Neural cell (in vitro differentiated cells): ENCODE measurements at regions not wholly inside any gene's neighbourhood (a gene's known extent, or its start where the extent isn't known, plus 50 kb on each side); places are given as distances from the start of the nearest gene placed in this dataset.

Source experiments
- H2AFZ ChIP-seq: fragments of 200-600, 300-800 bp; sonication (generic), shearing (Covaris generic); 2 replicates; pipeline ENCODE4 v1.6.0; 2014; ENCODE audit warnings: low read depth, mild to moderate bottlenecking, antibody characterized with exemption, low read length, moderate library complexity
- H3F3A ChIP-seq: fragments of 200-600 bp; shearing (Covaris generic); 2 replicates; pipeline ENCODE4 v1.6.1; 2016; ENCODE audit warnings: mild to moderate bottlenecking, moderate library complexity, mixed read lengths, antibody characterized with exemption, low read length; ENCODE audit not compliant: insufficient read depth, poor library complexity, severe bottlenecking
- H3K27ac ChIP-seq: fragments of 200-600, 300-800 bp; sonication (generic), shearing (Covaris generic); 2 replicates; pipeline ENCODE4 v1.5.1; 2014; ENCODE audit warnings: mild to moderate bottlenecking, low read length, moderate library complexity
- H3K27me3 ChIP-seq: fragments of 300-800, 200-600 bp; sonication (generic), shearing (Covaris generic); 2 replicates; pipeline ENCODE4 v1.6.0; 2014; ENCODE audit warnings: mild to moderate bottlenecking, low read depth, low read length, moderate library complexity; ENCODE audit not compliant: insufficient read depth
- H3K36me3 ChIP-seq: fragments of 300-800, 200-600 bp; sonication (generic), shearing (Covaris generic); 2 replicates; pipeline ENCODE4 v1.5.1; 2014; ENCODE audit warnings: mild to moderate bottlenecking, antibody characterized with exemption, low read length, moderate library complexity; ENCODE audit not compliant: insufficient read depth
- H3K4me2 ChIP-seq: fragments of 300-800, 200-600 bp; sonication (generic), shearing (Covaris generic); 2 replicates; pipeline ENCODE4 v1.6.0; 2014; ENCODE audit warnings: mild to moderate bottlenecking, low read length
- H3K4me3 ChIP-seq: fragments of 300-800, 200-600 bp; sonication (generic), shearing (Covaris generic); 2 replicates; pipeline ENCODE4 v1.5.1; 2014; ENCODE audit warnings: mild to moderate bottlenecking, low read length, moderate library complexity
- H3K79me2 ChIP-seq: fragments of 200-600 bp; shearing (Covaris generic); replicated peaks from 2 replicates; pipeline ENCODE4 v1.6.0; 2014; ENCODE audit warnings: mild to moderate bottlenecking, low read length, moderate library complexity; ENCODE audit not compliant: insufficient read depth
- H3K9ac ChIP-seq: fragments of 300-800, 200-600 bp; sonication (generic), shearing (Covaris generic); 2 replicates; pipeline ENCODE4 v1.6.1; 2016; ENCODE audit warnings: mild to moderate bottlenecking, low read length, mixed read lengths
- H3K9me2 ChIP-seq: fragments of 200-600 bp; shearing (Covaris generic); 2 replicates; pipeline ENCODE4 v1.6.1; 2016; ENCODE audit warnings: mild to moderate bottlenecking, low read length, mixed read lengths; ENCODE audit not compliant: insufficient read depth
- H3K9me3 ChIP-seq: fragments of 200-600, 300-800 bp; sonication (generic), shearing (Covaris generic); 2 replicates; pipeline ENCODE4 v1.6.1; 2016; ENCODE audit warnings: mild to moderate bottlenecking, mixed run types, low read length, moderate library complexity, mixed read lengths
- H4K20me1 ChIP-seq: fragments of 200-600 bp; shearing (Covaris generic); 2 replicates; pipeline ENCODE4 v1.6.1; 2016; ENCODE audit warnings: mild to moderate bottlenecking, mixed run types; ENCODE audit not compliant: insufficient read depth
- EP300 ChIP-seq: fragments of 450-650 bp; conservative IDR thresholded peaks from 2 replicates; pipeline ENCODE4 v1.6.1; 2014; ENCODE audit warnings: antibody characterized with exemption, mild to moderate bottlenecking, moderate library complexity; ENCODE audit not compliant: poor library complexity, severe bottlenecking
- EZH2 ChIP-seq: fragments of 200-600, 300-800 bp; shearing (Covaris generic), sonication (generic); IDR thresholded peaks from 2 replicates; pipeline ENCODE4 v1.6.1; 2014; ENCODE audit warnings: antibody characterized with exemption, low read length, borderline replicate concordance, mild to moderate bottlenecking; ENCODE audit not compliant: insufficient read depth, poor library complexity, severe bottlenecking
- MXI1 ChIP-seq: fragments of 450-650 bp; conservative IDR thresholded peaks from 2 replicates; pipeline ENCODE4 v1.6.1; 2014; ENCODE audit warnings: antibody characterized with exemption, mild to moderate bottlenecking; ENCODE audit not compliant: poor library complexity, severe bottlenecking
- POLR2AphosphoS5 ChIP-seq: IDR thresholded peaks from 2 replicates; pipeline ENCODE4 v1.6.1; 2012
- RAD21 ChIP-seq: fragments of 450-650 bp; conservative IDR thresholded peaks from 2 replicates; pipeline ENCODE4 v1.6.1; 2014; ENCODE audit warnings: antibody characterized with exemption, mild to moderate bottlenecking, moderate library complexity
- SMC3 ChIP-seq: fragments of 450-650 bp; conservative IDR thresholded peaks from 2 replicates; pipeline ENCODE4 v1.6.1; 2014; ENCODE audit warnings: antibody characterized with exemption, mild to moderate bottlenecking, moderate library complexity; ENCODE audit not compliant: poor library complexity
- TAF1 ChIP-seq: IDR thresholded peaks from 2 replicates; pipeline ENCODE4 v1.6.1; 2012; ENCODE audit warnings: low read depth
- TF ChIP-seq, protein P1 (sequence below): fragments of 450-650 bp; IDR thresholded peaks from 2 replicates; pipeline ENCODE4 v1.5.1; 2014; ENCODE audit warnings: antibody characterized with exemption, mild to moderate bottlenecking, moderate library complexity; ENCODE audit not compliant: poor library complexity, severe bottlenecking
- TF ChIP-seq, protein P2 (sequence below): IDR thresholded peaks from 2 replicates; pipeline ENCODE4 v1.6.1; 2012; ENCODE audit warnings: borderline replicate concordance

DNA sequence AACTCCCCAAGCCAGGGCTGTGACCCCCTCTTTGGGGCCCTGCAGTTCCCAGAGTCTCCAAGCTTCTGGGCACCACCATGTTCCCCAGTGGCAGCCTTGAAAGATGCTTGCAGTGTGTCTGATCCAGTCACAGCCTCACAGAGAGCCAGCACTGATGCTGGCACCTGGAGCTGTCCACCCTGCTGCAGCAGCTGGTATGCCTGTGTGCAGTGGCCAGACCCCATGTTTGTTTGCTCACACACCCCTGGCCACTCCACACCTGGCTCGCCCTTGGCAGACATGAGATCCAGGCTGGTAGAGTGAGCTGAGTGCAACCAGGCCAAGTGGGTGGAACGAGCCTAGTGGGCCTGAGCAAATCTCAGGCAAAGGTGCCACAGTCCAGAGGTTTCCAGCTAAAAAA lies 106.0 kb downstream of the C9orf50 start:
- TF ChIP-seq RAD21 (no peak), MXI1 (no peak), POLR2AphosphoS5 (no peak), SMC3 (no peak), EZH2 (no peak), TAF1 (no peak)
- TF ChIP-seq, protein P1, sequence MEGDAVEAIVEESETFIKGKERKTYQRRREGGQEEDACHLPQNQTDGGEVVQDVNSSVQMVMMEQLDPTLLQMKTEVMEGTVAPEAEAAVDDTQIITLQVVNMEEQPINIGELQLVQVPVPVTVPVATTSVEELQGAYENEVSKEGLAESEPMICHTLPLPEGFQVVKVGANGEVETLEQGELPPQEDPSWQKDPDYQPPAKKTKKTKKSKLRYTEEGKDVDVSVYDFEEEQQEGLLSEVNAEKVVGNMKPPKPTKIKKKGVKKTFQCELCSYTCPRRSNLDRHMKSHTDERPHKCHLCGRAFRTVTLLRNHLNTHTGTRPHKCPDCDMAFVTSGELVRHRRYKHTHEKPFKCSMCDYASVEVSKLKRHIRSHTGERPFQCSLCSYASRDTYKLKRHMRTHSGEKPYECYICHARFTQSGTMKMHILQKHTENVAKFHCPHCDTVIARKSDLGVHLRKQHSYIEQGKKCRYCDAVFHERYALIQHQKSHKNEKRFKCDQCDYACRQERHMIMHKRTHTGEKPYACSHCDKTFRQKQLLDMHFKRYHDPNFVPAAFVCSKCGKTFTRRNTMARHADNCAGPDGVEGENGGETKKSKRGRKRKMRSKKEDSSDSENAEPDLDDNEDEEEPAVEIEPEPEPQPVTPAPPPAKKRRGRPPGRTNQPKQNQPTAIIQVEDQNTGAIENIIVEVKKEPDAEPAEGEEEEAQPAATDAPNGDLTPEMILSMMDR: no peak
- TF ChIP-seq, protein P2, sequence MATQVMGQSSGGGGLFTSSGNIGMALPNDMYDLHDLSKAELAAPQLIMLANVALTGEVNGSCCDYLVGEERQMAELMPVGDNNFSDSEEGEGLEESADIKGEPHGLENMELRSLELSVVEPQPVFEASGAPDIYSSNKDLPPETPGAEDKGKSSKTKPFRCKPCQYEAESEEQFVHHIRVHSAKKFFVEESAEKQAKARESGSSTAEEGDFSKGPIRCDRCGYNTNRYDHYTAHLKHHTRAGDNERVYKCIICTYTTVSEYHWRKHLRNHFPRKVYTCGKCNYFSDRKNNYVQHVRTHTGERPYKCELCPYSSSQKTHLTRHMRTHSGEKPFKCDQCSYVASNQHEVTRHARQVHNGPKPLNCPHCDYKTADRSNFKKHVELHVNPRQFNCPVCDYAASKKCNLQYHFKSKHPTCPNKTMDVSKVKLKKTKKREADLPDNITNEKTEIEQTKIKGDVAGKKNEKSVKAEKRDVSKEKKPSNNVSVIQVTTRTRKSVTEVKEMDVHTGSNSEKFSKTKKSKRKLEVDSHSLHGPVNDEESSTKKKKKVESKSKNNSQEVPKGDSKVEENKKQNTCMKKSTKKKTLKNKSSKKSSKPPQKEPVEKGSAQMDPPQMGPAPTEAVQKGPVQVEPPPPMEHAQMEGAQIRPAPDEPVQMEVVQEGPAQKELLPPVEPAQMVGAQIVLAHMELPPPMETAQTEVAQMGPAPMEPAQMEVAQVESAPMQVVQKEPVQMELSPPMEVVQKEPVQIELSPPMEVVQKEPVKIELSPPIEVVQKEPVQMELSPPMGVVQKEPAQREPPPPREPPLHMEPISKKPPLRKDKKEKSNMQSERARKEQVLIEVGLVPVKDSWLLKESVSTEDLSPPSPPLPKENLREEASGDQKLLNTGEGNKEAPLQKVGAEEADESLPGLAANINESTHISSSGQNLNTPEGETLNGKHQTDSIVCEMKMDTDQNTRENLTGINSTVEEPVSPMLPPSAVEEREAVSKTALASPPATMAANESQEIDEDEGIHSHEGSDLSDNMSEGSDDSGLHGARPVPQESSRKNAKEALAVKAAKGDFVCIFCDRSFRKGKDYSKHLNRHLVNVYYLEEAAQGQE: no peak
- H3K79me2 ChIP-seq: no peaks in the 10 kb centered on the region
- H3K9me3 ChIP-seq: no peaks in the 10 kb centered on the region
- no peaks in the 10 kb centered on the region for H3K27me3 ChIP-seq
- H3K27ac ChIP-seq: no peak overlapping the region
- H3K4me2 ChIP-seq: no peak overlapping the region
- H2AFZ ChIP-seq: no peak overlapping the region
- no peak overlapping the region for H3K9ac ChIP-seq
- no peaks in the 10 kb centered on the region for H3K9me2 ChIP-seq
- no peak overlapping the region for H3K4me3 ChIP-seq
- no peaks in the 10 kb centered on the region for H3K36me3 ChIP-seq
- H4K20me1 ChIP-seq: no peaks in the 10 kb centered on the region
- H3F3A ChIP-seq: no peaks in the 10 kb centered on the region

DNA sequence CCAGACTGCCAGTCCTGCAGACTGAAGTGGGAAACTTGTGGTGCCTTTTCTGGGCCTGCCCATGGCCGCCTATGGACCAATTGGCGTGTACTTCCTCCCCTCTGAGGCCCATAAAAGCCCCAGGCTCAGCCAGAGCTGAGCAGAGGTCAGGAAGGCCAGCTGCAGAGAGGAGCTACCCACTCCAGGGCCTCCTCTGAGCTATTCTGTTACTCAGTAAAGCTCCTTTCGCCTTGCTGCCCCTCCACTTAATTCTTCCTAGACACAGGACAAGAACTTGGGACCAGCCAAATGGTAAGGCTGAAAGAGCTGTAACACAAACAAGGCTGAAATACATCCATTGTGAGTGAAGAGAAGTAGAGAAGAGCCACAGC lies 106.4 kb downstream of the C9orf50 start:
- Histone ChIP-seq H2AFZ (no peak overlapping the region), H3K9me2 (no peaks in the 10 kb centered on the region), H3K4me3 (no peak overlapping the region), H3F3A (no peaks in the 10 kb centered on the region), H3K27me3 (no peaks in the 10 kb centered on the region), H3K36me3 (no peaks in the 10 kb centered on the region), H3K9me3 (no peaks in the 10 kb centered on the region), H3K79me2 (no peaks in the 10 kb centered on the region), H3K9ac (no peak overlapping the region), H4K20me1 (no peaks in the 10 kb centered on the region), H3K4me2 (no peak overlapping the region), H3K27ac (no peak overlapping the region)
- TF ChIP-seq, protein P2: no peak
- no peak for TF ChIP-seq EZH2
- TF ChIP-seq MXI1: no peak
- no peak for TF ChIP-seq EP300
- TF ChIP-seq, protein P1: no peak
